Liver (tissue), 1 donor: ENCODE measurements at regions not wholly inside any gene's neighbourhood (a gene's known extent, or its start where the extent isn't known, plus 50 kb on each side); places are given as distances from the start of the nearest gene placed in this dataset.

Experiments used
- MAX ChIP-seq: IDR thresholded peaks from 2 replicates; pipeline ENCODE4 v1.6.1; 2016; ENCODE audit warnings: antibody characterized with exemption
- REST ChIP-seq: IDR thresholded peaks from 2 replicates; pipeline ENCODE4 v1.6.1; 2016; ENCODE audit warnings: antibody characterized with exemption, mild to moderate bottlenecking

GRCh38 chr14:29123017-29123416 lies 356.4 kb downstream of the FOXG1 start:
- TF ChIP-seq REST = no peak
- TF ChIP-seq MAX = no peak
